ENCODE measurements at regions not wholly inside any gene's neighbourhood (a gene's known extent, or its start where the extent isn't known, plus 50 kb on each side); places are given as distances from the start of the nearest gene placed in this dataset.

GRCh38 chr1:166738873-166739272 lies 100.4 kb upstream of the POGK start:
- Histone ChIP-seq H4K20me1 (ENCODE audit: insufficient read depth, low read length) (no peaks in the 10 kb centered on the region), H3K79me2 (ENCODE audit: low read length) (no peaks in the 10 kb centered on the region), H3K9me3 (replicated peaks; ENCODE audit: insufficient read depth, low read length) (no peaks in the 10 kb centered on the region), H3K9ac (ENCODE audit: low read length) (no peak overlapping the region), H3K4me1 (ENCODE audit: low read length) (no peaks in the 10 kb centered on the region), H3K27me3 (replicated peaks; ENCODE audit: insufficient read depth, low read length) (no peaks in the 10 kb centered on the region), H3F3A (ENCODE audit: insufficient read depth, low read length) (no peaks in the 10 kb centered on the region), H3K36me3 (replicated peaks; ENCODE audit: insufficient read depth, low read length) (no peaks in the 10 kb centered on the region), H3K27ac (ENCODE audit: low read length) (no peak overlapping the region), H3K9me2 (replicated peaks; ENCODE audit: insufficient read depth, low read length) (no peaks in the 10 kb centered on the region), H3K4me2 (ENCODE audit: low read depth, low read length) (no peak overlapping the region), H3K4me3 (ENCODE audit: low read length) (no peak overlapping the region), H2AFZ (ENCODE audit: low read length) (no peak overlapping the region)
- DNase-seq, result no peak
- TF ChIP-seq CTCF (IDR thresholded peaks at IDR 0.05; ENCODE audit: low read length) (no peak), EZH2phosphoT487 (IDR thresholded peaks at IDR 0.05; ENCODE audit: low read length) (no peak), EZH2 (optimal IDR thresholded peaks at IDR 0.05; ENCODE audit: low read depth, low read length) (no peak)

GRCh38 chr1:166740668-166741276 lies 98.5 kb upstream of the POGK start:
- Histone ChIP-seq H3K27me3 (replicated peaks; ENCODE audit: insufficient read depth, low read length) (no peaks in the 10 kb centered on the region), H3K4me2 (ENCODE audit: low read depth, low read length) (no peak overlapping the region), H3K36me3 (replicated peaks; ENCODE audit: insufficient read depth, low read length) (no peaks in the 10 kb centered on the region), H3K9me2 (replicated peaks; ENCODE audit: insufficient read depth, low read length) (no peaks in the 10 kb centered on the region), H3K4me3 (ENCODE audit: low read length) (no peak overlapping the region), H3K4me1 (ENCODE audit: low read length) (no peaks in the 10 kb centered on the region), H4K20me1 (ENCODE audit: insufficient read depth, low read length) (no peaks in the 10 kb centered on the region), H2AFZ (ENCODE audit: low read length) (no peak overlapping the region), H3K27ac (ENCODE audit: low read length) (no peak overlapping the region), H3K9ac (ENCODE audit: low read length) (no peak overlapping the region), H3K79me2 (ENCODE audit: low read length) (no peaks in the 10 kb centered on the region), H3F3A (ENCODE audit: insufficient read depth, low read length) (no peaks in the 10 kb centered on the region), H3K9me3 (replicated peaks; ENCODE audit: insufficient read depth, low read length) (no peaks in the 10 kb centered on the region)
- no peak for DNase-seq
- TF ChIP-seq EZH2phosphoT487 (IDR thresholded peaks at IDR 0.05; ENCODE audit: low read length) (no peak), CTCF (IDR thresholded peaks at IDR 0.05; ENCODE audit: low read length) (no peak), EZH2 (optimal IDR thresholded peaks at IDR 0.05; ENCODE audit: low read depth, low read length) (no peak)

- H3K4me2 ChIP-seq (ENCODE audit: low read depth, low read length), result no peak overlapping the region
- no peak overlapping the region for H2AFZ ChIP-seq (ENCODE audit: low read length)
- no peak for DNase-seq
- H4K20me1 ChIP-seq (ENCODE audit: insufficient read depth, low read length), result no peaks in the 10 kb centered on the region
- no peaks in the 10 kb centered on the region for H3K79me2 ChIP-seq (ENCODE audit: low read length)
- H3K9me2 ChIP-seq (replicated peaks; ENCODE audit: insufficient read depth, low read length), result no peaks in the 10 kb centered on the region
- H3F3A ChIP-seq (ENCODE audit: insufficient read depth, low read length), result no peaks in the 10 kb centered on the region
- H3K4me1 ChIP-seq (ENCODE audit: low read length), result no peaks in the 10 kb centered on the region
- H3K36me3 ChIP-seq (replicated peaks; ENCODE audit: insufficient read depth, low read length), result no peaks in the 10 kb centered on the region
- H3K27me3 ChIP-seq (replicated peaks; ENCODE audit: insufficient read depth, low read length), result no peaks in the 10 kb centered on the region
- H3K9ac ChIP-seq (ENCODE audit: low read length), result no peak overlapping the region
- H3K9me3 ChIP-seq (replicated peaks; ENCODE audit: insufficient read depth, low read length), result no peaks in the 10 kb centered on the region
- no peak overlapping the region for H3K27ac ChIP-seq (ENCODE audit: low read length)
- TF ChIP-seq CTCF (IDR thresholded peaks at IDR 0.05; ENCODE audit: low read length) (no peak), EZH2phosphoT487 (IDR thresholded peaks at IDR 0.05; ENCODE audit: low read length) (no peak), EZH2 (optimal IDR thresholded peaks at IDR 0.05; ENCODE audit: low read depth, low read length) (no peak)
- H3K4me3 ChIP-seq (ENCODE audit: low read length), result no peak overlapping the region
These were observed 76.0 kb upstream of the POGK start for GRCh38 chr1:166763318-166763717.

Measured in MM.1S (cell line).